ENCODE measurements at regions not wholly inside any gene's neighbourhood (a gene's known extent, or its start where the extent isn't known, plus 50 kb on each side); places are given as distances from the start of the nearest gene placed in this dataset.

DNA sequence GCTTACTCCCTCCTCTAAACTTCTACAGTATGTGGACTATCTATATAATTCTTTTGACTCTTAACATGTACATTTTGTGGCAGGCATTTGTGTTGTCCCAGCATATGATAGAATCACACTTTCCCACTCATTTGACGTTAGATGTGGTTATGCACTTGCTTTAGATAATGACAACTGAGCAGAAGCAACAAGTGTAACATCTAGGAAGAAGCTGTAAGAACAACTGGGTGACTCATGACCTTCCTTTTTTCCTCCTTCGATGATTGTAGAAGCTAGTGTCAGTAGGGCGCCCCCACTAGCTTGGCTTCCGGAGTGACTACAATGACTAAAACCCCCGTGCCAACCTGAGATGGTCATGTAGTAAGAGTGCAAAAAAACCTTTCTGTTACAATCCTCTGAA is 74.6 kb upstream of the CEP85L start:
- TF ChIP-seq, protein P1, sequence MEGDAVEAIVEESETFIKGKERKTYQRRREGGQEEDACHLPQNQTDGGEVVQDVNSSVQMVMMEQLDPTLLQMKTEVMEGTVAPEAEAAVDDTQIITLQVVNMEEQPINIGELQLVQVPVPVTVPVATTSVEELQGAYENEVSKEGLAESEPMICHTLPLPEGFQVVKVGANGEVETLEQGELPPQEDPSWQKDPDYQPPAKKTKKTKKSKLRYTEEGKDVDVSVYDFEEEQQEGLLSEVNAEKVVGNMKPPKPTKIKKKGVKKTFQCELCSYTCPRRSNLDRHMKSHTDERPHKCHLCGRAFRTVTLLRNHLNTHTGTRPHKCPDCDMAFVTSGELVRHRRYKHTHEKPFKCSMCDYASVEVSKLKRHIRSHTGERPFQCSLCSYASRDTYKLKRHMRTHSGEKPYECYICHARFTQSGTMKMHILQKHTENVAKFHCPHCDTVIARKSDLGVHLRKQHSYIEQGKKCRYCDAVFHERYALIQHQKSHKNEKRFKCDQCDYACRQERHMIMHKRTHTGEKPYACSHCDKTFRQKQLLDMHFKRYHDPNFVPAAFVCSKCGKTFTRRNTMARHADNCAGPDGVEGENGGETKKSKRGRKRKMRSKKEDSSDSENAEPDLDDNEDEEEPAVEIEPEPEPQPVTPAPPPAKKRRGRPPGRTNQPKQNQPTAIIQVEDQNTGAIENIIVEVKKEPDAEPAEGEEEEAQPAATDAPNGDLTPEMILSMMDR (IDR thresholded peaks at IDR 0.05): no peak
- TF ChIP-seq POLR2AphosphoS5 (IDR thresholded peaks at IDR 0.05; ENCODE audit: insufficient read depth in 1 of 2, low read depth in 1 of 2): no peak
- TF ChIP-seq POLR2A (IDR thresholded peaks at IDR 0.05): no peak

Data from vagina (tissue), 2 donors.